GM12892 (cell line): ENCODE measurements at regions not wholly inside any gene's neighbourhood (a gene's known extent, or its start where the extent isn't known, plus 50 kb on each side); places are given as distances from the start of the nearest gene placed in this dataset.

Experiments used
- DNase-seq: peaks from one replicate; pipeline ENCODE4 v3.0.0; 2011; ENCODE audit not compliant: insufficient read length
- FAIRE-seq: peaks from 2 replicates; lab custom pipeline; 2011; peaks lifted over from hg19 to GRCh38; lab: Jason Lieb, UNC
- POLR2A ChIP-seq: IDR thresholded peaks from 2 replicates; pipeline ENCODE4 v1.6.1; 2011; ENCODE audit warnings: low read depth, low read length, control low read depth
- POLR2AphosphoS5 ChIP-seq: IDR thresholded peaks from 2 replicates; pipeline ENCODE4 v1.6.1; 2011; ENCODE audit warnings: low read depth, low read length, control low read depth
- TAF1 ChIP-seq: IDR thresholded peaks from 2 replicates; pipeline ENCODE4 v1.6.1; 2011; ENCODE audit warnings: low read depth, mild to moderate bottlenecking, control low read depth, low read length, borderline replicate concordance

- no peak for TF ChIP-seq POLR2A
- no peak for TF ChIP-seq POLR2AphosphoS5
- TF ChIP-seq TAF1: no peak
- FAIRE-seq (no peak), DNase-seq (no peak)
Measured at GRCh38 chr2:129741165-129741564, 238.3 kb upstream of the RAB6C start.

GRCh38 chr2:129741623-129742022 lies 237.8 kb upstream of the RAB6C start:
- no peak for TF ChIP-seq POLR2AphosphoS5
- no peak for TF ChIP-seq POLR2A
- no peak for TF ChIP-seq TAF1
- DNase-seq (no peak), FAIRE-seq (no peak)

- no peak for DNase-seq
- no peak for TF ChIP-seq POLR2A
- no peak for TF ChIP-seq TAF1
- no peak for TF ChIP-seq POLR2AphosphoS5
- no peak for FAIRE-seq
Measured at GRCh38 chr2:129742415-129743180, 236.9 kb upstream of the RAB6C start.

GRCh38 chr2:129744141-129744540 lies 235.3 kb upstream of the RAB6C start:
- DNase-seq: no peak
- no peak for TF ChIP-seq POLR2A
- no peak for TF ChIP-seq POLR2AphosphoS5
- TF ChIP-seq TAF1: no peak
- FAIRE-seq: no peak

- no peak for DNase-seq
- TF ChIP-seq POLR2A: no peak
- no peak for TF ChIP-seq POLR2AphosphoS5
- TF ChIP-seq TAF1: no peak
- FAIRE-seq: no peak
Measured at GRCh38 chr2:129744649-129745048, 234.8 kb upstream of the RAB6C start.

GRCh38 chr2:129747500-129748125 lies 231.9 kb upstream of the RAB6C start:
- FAIRE-seq (no peak), DNase-seq (no peak)
- TF ChIP-seq POLR2A (no peak), TAF1 (no peak), POLR2AphosphoS5 (no peak)

GRCh38 chr2:129748250-129748649 lies 231.2 kb upstream of the RAB6C start:
- DNase-seq (no peak), FAIRE-seq (no peak)
- no peak for TF ChIP-seq TAF1
- no peak for TF ChIP-seq POLR2A
- TF ChIP-seq POLR2AphosphoS5: no peak

- no peak for DNase-seq
- TF ChIP-seq TAF1 (no peak), POLR2AphosphoS5 (no peak), POLR2A (no peak)
- no peak for FAIRE-seq
Measured at GRCh38 chr2:129748653-129749052, 230.8 kb upstream of the RAB6C start.

- FAIRE-seq (no peak), DNase-seq (no peak)
- TF ChIP-seq TAF1 (no peak), POLR2A (no peak), POLR2AphosphoS5 (no peak)
Measured at GRCh38 chr2:129751409-129751808, 228.1 kb upstream of the RAB6C start.

GRCh38 chr2:129752176-129752575 lies 227.3 kb upstream of the RAB6C start:
- FAIRE-seq (no peak), DNase-seq (no peak)
- TF ChIP-seq TAF1 (no peak), POLR2AphosphoS5 (no peak), POLR2A (no peak)

GRCh38 chr2:129752686-129753085 lies 226.8 kb upstream of the RAB6C start:
- TF ChIP-seq TAF1 (no peak), POLR2A (no peak), POLR2AphosphoS5 (no peak)
- DNase-seq (no peak), FAIRE-seq (no peak)

GRCh38 chr2:129753261-129753660 lies 226.2 kb upstream of the RAB6C start:
- FAIRE-seq: no peak
- no peak for TF ChIP-seq POLR2A
- TF ChIP-seq TAF1: no peak
- no peak for TF ChIP-seq POLR2AphosphoS5
- DNase-seq: no peak
